Ishikawa (cell line): ENCODE measurements at regions not wholly inside any gene's neighbourhood (a gene's known extent, or its start where the extent isn't known, plus 50 kb on each side); places are given as distances from the start of the nearest gene placed in this dataset.

ENCODE experiments used
- CEBPB ChIP-seq: IDR thresholded peaks from 2 replicates; pipeline ENCODE4 v1.6.1; 2012
- CREB1 ChIP-seq: IDR thresholded peaks from 2 replicates; pipeline ENCODE4 v1.6.1; 2012; ENCODE audit warnings: low read depth
- EGR1 ChIP-seq: IDR thresholded peaks from 2 replicates; pipeline ENCODE4 v1.6.1; 2012
- EP300 ChIP-seq: IDR thresholded peaks from 2 replicates; pipeline ENCODE4 v1.6.1; 2012; ENCODE audit warnings: borderline replicate concordance
- FOXM1 ChIP-seq: IDR thresholded peaks from 2 replicates; pipeline ENCODE4 v1.6.1; 2012; ENCODE audit warnings: low read depth, borderline replicate concordance
- MAX ChIP-seq: IDR thresholded peaks from 2 replicates; pipeline ENCODE4 v1.6.1; 2012
- NFIC ChIP-seq: IDR thresholded peaks from 2 replicates; pipeline ENCODE4 v1.6.1; 2012
- RAD21 ChIP-seq: IDR thresholded peaks from 2 replicates; pipeline ENCODE4 v1.6.1; 2012; ENCODE audit warnings: low read depth
- REST ChIP-seq: IDR thresholded peaks from 2 replicates; pipeline ENCODE4 v1.6.1; 2012; ENCODE audit warnings: low read depth, mild to moderate bottlenecking
- TAF1 ChIP-seq: IDR thresholded peaks from 2 replicates; pipeline ENCODE4 v1.6.1; 2012; ENCODE audit warnings: low read depth, mild to moderate bottlenecking
- TCF12 ChIP-seq: IDR thresholded peaks from 2 replicates; pipeline ENCODE4 v1.6.1; 2012; ENCODE audit warnings: low read depth
- TEAD4 ChIP-seq: IDR thresholded peaks from 2 replicates; pipeline ENCODE4 v1.6.1; 2012
- USF1 ChIP-seq: IDR thresholded peaks from 2 replicates; pipeline ENCODE4 v1.6.1; 2012
- YY1 ChIP-seq: IDR thresholded peaks from 2 replicates; pipeline ENCODE4 v1.6.1; 2012; ENCODE audit warnings: low read depth
- ZBTB7A ChIP-seq: IDR thresholded peaks from 2 replicates; pipeline ENCODE4 v1.6.1; 2012; ENCODE audit warnings: low read depth

GRCh38 chr2:23120161-23120560 is 264.8 kb upstream of the KLHL29 start:
- TF ChIP-seq CREB1 (no peak), RAD21 (no peak), CEBPB (no peak), USF1 (no peak), EGR1 (no peak), TAF1 (no peak), REST (no peak), EP300 (no peak), TEAD4 (no peak), FOXM1 (no peak), TCF12 (no peak), NFIC (no peak)

GRCh38 chr2:23121968-23122648 is 262.9 kb upstream of the KLHL29 start:
- TF ChIP-seq EP300 (no peak), FOXM1 (no peak), EGR1 (no peak), TEAD4 (no peak), TAF1 (no peak), MAX (no peak), NFIC (no peak), USF1 (no peak), RAD21 (no peak)

GRCh38 chr2:23122681-23123215 is 262.2 kb upstream of the KLHL29 start:
- TF ChIP-seq YY1: no peak
- no peak for TF ChIP-seq CEBPB
- no peak for TF ChIP-seq ZBTB7A
- TF ChIP-seq RAD21: no peak
- no peak for TF ChIP-seq FOXM1
- no peak for TF ChIP-seq TAF1
- no peak for TF ChIP-seq REST
- no peak for TF ChIP-seq TCF12
- no peak for TF ChIP-seq NFIC
- no peak for TF ChIP-seq MAX
- TF ChIP-seq EGR1: no peak
- TF ChIP-seq USF1: no peak
- TF ChIP-seq EP300: no peak
- no peak for TF ChIP-seq TEAD4
- TF ChIP-seq CREB1: no peak

- TF ChIP-seq USF1 (no peak), TCF12 (no peak), RAD21 (no peak), YY1 (no peak), TEAD4 (no peak), CEBPB (no peak), REST (no peak), CREB1 (no peak), ZBTB7A (no peak), FOXM1 (no peak), EP300 (no peak)
Measured at GRCh38 chr2:23123686-23124085, 261.3 kb upstream of the KLHL29 start.
